Vagina (tissue), 2 donors: ENCODE measurements at regions not wholly inside any gene's neighbourhood (a gene's known extent, or its start where the extent isn't known, plus 50 kb on each side); places are given as distances from the start of the nearest gene placed in this dataset.
A peak's percentile ranks its signal among the peaks of the same experiment; 100 is the strongest.

Experiments
- DNase-seq, 2 donors: peaks; one replicate each; pipeline ENCODE4 v3.0.0-alpha.2; 2017; ENCODE audit errors: extremely low spot score in 2 of 2
- H3K27ac ChIP-seq: fragments of 200-600 bp; sonication (generic); one replicate; pipeline ENCODE4 v1.5.1; 2019
- H3K27me3 ChIP-seq: fragments of 200-600 bp; sonication (generic); one replicate; pipeline ENCODE4 v1.5.1; 2019
- H3K36me3 ChIP-seq, 2 donors: fragments of 200-600 bp; sonication (generic); one replicate each; pipeline ENCODE4 v1.5.1; 2017 to 2019
- H3K4me1 ChIP-seq: fragments of 200-600 bp; sonication (generic); one replicate; pipeline ENCODE4 v1.5.1; 2019
- H3K4me3 ChIP-seq, 2 donors: fragments of 200-600 bp; sonication (generic); 1 replicate in 1 of 2; 2 replicates in 1 of 2; pipeline ENCODE4 v1.5.1; 2016 to 2019
- H3K9me3 ChIP-seq: fragments of 200-600 bp; sonication (generic); one replicate; pipeline ENCODE4 v1.5.1; 2019
- CTCF ChIP-seq, 3 experiments: fragments of 450-650 bp in 2 of 3; fragments of 200-600 bp in 1 of 3; sonication (generic) in 1 of 3; IDR thresholded peaks; one replicate each; pipeline ENCODE4 v1.5.1; 2017 to 2019; ENCODE audit warnings: antibody characterized with exemption in 3 of 3, mild to moderate bottlenecking in 2 of 3, moderate library complexity in 2 of 3
- POLR2A ChIP-seq, 2 donors: fragments of 450-650 bp; IDR thresholded peaks; one replicate each; pipeline ENCODE4 v1.6.1; 2017; ENCODE audit warnings: antibody characterized with exemption in 2 of 2, mild to moderate bottlenecking in 2 of 2, moderate library complexity in 2 of 2
- POLR2AphosphoS5 ChIP-seq, 2 donors: sonication (generic); formaldehyde crosslinking; IDR thresholded peaks; one replicate each; pipeline ENCODE4 v1.9.0; 2017; ENCODE audit warnings: antibody characterized with exemption in 2 of 2, mild to moderate bottlenecking in 2 of 2, low read depth in 1 of 2; ENCODE audit not compliant: insufficient read depth in 1 of 2
- intact Hi-C: fragments of 100-400 bp; cut with DNase I; formaldehyde crosslinking; loops from one replicate; pipeline ENCODE4 v1.15.1; 2023

GRCh38 chr5:3534997-3535396 is 60.6 kb upstream of the IRX1 start:
- H3K9me3 ChIP-seq, result no peaks in the 10 kb centered on the region
- no peak overlapping the region for H3K4me3 ChIP-seq
- peak in 1 of 2 donors; percentile 54 for DNase-seq
- no peaks in the 10 kb centered on the region for H3K27me3 ChIP-seq
- no peak for TF ChIP-seq CTCF (IDR thresholded peaks at IDR 0.05)
- TF ChIP-seq POLR2AphosphoS5 (IDR thresholded peaks at IDR 0.05; ENCODE audit: insufficient read depth in 1 of 2, low read depth in 1 of 2), result no peak
- TF ChIP-seq POLR2A (IDR thresholded peaks at IDR 0.05), result no peak
- no peak overlapping the region for H3K27ac ChIP-seq
- no peaks in the 10 kb centered on the region for H3K36me3 ChIP-seq
- intact Hi-C loops, result no loop called here
- H3K4me1 ChIP-seq, result no peaks in the 10 kb centered on the region

- intact Hi-C loops, result no loop called here
- Histone ChIP-seq H3K9me3 (no peaks in the 10 kb centered on the region), H3K4me3 (no peak overlapping the region), H3K27ac (no peak overlapping the region), H3K27me3 (no peaks in the 10 kb centered on the region), H3K4me1 (no peaks in the 10 kb centered on the region), H3K36me3 (no peaks in the 10 kb centered on the region)
- peak in 1 of 2 donors; percentile 25 for DNase-seq
- TF ChIP-seq POLR2A (IDR thresholded peaks at IDR 0.05), result no peak
- TF ChIP-seq CTCF (IDR thresholded peaks at IDR 0.05), result no peak
- TF ChIP-seq POLR2AphosphoS5 (IDR thresholded peaks at IDR 0.05; ENCODE audit: insufficient read depth in 1 of 2, low read depth in 1 of 2), result no peak
These were observed 64.2 kb upstream of the IRX1 start for GRCh38 chr5:3531320-3531986.

- no peak for TF ChIP-seq CTCF (IDR thresholded peaks at IDR 0.05)
- no peak for TF ChIP-seq POLR2A (IDR thresholded peaks at IDR 0.05)
- TF ChIP-seq POLR2AphosphoS5 (IDR thresholded peaks at IDR 0.05; ENCODE audit: insufficient read depth in 1 of 2, low read depth in 1 of 2), result no peak
- H3K9me3 ChIP-seq, result no peaks in the 10 kb centered on the region
- no peak overlapping the region for H3K4me3 ChIP-seq
- no peaks in the 10 kb centered on the region for H3K4me1 ChIP-seq
- intact Hi-C loops, result no loop called here
- H3K27ac ChIP-seq, result no peak overlapping the region
- no peaks in the 10 kb centered on the region for H3K36me3 ChIP-seq
- no peaks in the 10 kb centered on the region for H3K27me3 ChIP-seq
- DNase-seq, result no peak
These were observed 65.4 kb upstream of the IRX1 start for GRCh38 chr5:3530251-3530650.

GRCh38 chr5:3526551-3527185 is 69.0 kb upstream of the IRX1 start:
- Histone ChIP-seq H3K4me1 (no peaks in the 10 kb centered on the region), H3K27me3 (no peaks in the 10 kb centered on the region), H3K4me3 (no peak overlapping the region), H3K36me3 (no peaks in the 10 kb centered on the region), H3K9me3 (no peaks in the 10 kb centered on the region), H3K27ac (no peak overlapping the region)
- intact Hi-C loops, result no loop called here
- TF ChIP-seq POLR2A (IDR thresholded peaks at IDR 0.05) (no peak), POLR2AphosphoS5 (IDR thresholded peaks at IDR 0.05; ENCODE audit: insufficient read depth in 1 of 2, low read depth in 1 of 2) (no peak), CTCF (IDR thresholded peaks at IDR 0.05) (no peak)
- peak in 1 of 2 donors; percentile 62 for DNase-seq

- intact Hi-C loops, result no loop called here
- Histone ChIP-seq H3K4me3 (no peak overlapping the region), H3K27me3 (no peaks in the 10 kb centered on the region), H3K27ac (no peak overlapping the region), H3K36me3 (no peaks in the 10 kb centered on the region), H3K4me1 (no peaks in the 10 kb centered on the region), H3K9me3 (no peaks in the 10 kb centered on the region)
- peak in 1 of 2 donors; percentile 65 for DNase-seq
- TF ChIP-seq POLR2AphosphoS5 (IDR thresholded peaks at IDR 0.05; ENCODE audit: insufficient read depth in 1 of 2, low read depth in 1 of 2), result no peak
- TF ChIP-seq POLR2A (IDR thresholded peaks at IDR 0.05), result no peak
- no peak for TF ChIP-seq CTCF (IDR thresholded peaks at IDR 0.05)
These were observed 73.1 kb upstream of the IRX1 start for GRCh38 chr5:3522491-3522890.
